ENCODE measurements at regions not wholly inside any gene's neighbourhood (a gene's known extent, or its start where the extent isn't known, plus 50 kb on each side); places are given as distances from the start of the nearest gene placed in this dataset.

DNA sequence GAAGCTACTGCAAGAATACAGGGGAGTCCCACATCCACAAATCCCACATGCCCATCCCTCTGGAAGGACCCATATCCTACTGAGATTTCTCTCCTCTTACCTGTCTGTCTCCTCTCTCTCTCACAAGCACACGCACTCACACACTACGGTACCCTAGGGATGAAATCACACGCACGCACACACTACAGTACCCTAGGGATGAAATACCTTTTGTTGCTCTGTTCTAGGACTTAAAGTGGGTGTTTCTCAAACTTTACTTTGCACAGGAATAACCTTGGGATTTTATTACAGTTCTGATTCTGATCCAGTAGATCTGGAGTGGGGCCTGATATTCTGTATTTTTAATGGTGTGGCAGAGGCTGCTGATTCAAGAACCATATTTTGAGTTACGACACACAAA is 622.2 kb upstream of the ZNF385D start:
- no peak for ATAC-seq
- Histone ChIP-seq H3K4me1 (ENCODE audit: control insufficient read depth in 1 of 2, insufficient read depth in 2 of 2, low read length in 2 of 2) (no peaks in the 10 kb centered on the region), H3K4me3 (replicated peaks in 1 of 2; ENCODE audit: low read depth in 1 of 2, low read length in 2 of 2) (no peak overlapping the region), H3K9ac (ENCODE audit: low read length) (no peak overlapping the region), H3K9me2 (ENCODE audit: insufficient read depth) (no peaks in the 10 kb centered on the region), H3K9me3 (ENCODE audit: control insufficient read depth in 1 of 2, insufficient read depth in 1 of 2, low read depth in 1 of 2, low read length in 2 of 2) (peaks cover 0 to 10% of the 10 kb centered on the region in 2 experiments; a peak in 2 of 4 replicates), H4K20me1 (ENCODE audit: insufficient read depth) (no peaks in the 10 kb centered on the region), H3K27ac (ENCODE audit: low read depth, low read length) (no peak overlapping the region), H3K27me3 (ENCODE audit: insufficient read depth, low read length) (no peaks in the 10 kb centered on the region), H2AFZ (ENCODE audit: low read depth, low read length, poor library complexity, severe bottlenecking) (no peak overlapping the region), H3K36me3 (ENCODE audit: control insufficient read depth in 1 of 2, insufficient read depth in 2 of 2, low read length in 2 of 2) (no peaks in the 10 kb centered on the region), H3K4me2 (ENCODE audit: low read length) (no peak overlapping the region), H3K79me2 (ENCODE audit: insufficient read depth, low read length) (no peaks in the 10 kb centered on the region)
- ChIA-PET RAD21 (ENCODE audit: low non-redundant PET in 1 of 2, low total read pairs in 2 of 2, uncharacterized antibody in 2 of 2, unreplicated experiment in 2 of 2) (no interaction called here), POLR2A (no interaction called here), CTCF (no interaction called here)
- DNase-seq (ENCODE audit: low read depth, low spot score) = no peak
- TF ChIP-seq SRF (IDR thresholded peaks at IDR 0.05; ENCODE audit: low read depth) = no peak
- no peak for TF ChIP-seq FOSL1 (IDR thresholded peaks at IDR 0.05; ENCODE audit: low read depth)
- no TSS peak for BruUV-seq (replicated peaks)
- intact Hi-C loops (cut with micrococcal nuclease) = no loop called here

DNA sequence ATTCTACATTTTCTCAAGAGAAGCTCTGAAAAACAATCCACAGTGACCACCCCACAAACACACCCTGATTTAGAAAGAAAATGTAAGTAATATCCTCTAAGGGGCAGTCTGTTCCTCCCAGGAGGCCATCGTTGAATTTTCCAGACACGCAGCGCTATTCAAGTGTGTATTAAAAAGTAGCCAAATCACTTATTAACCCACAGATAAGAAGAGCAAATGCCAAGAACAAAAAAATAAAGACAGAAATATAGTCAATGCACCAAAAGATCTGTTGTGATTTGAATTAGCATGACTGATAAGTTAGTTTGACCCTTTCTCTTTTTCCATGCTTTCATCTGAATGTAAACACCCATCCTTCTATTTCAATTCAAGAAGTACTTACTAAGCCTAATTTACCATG is 622.8 kb upstream of the ZNF385D start:
- Histone ChIP-seq H3K27ac (ENCODE audit: low read depth, low read length) (no peak overlapping the region), H3K4me3 (replicated peaks in 1 of 2; ENCODE audit: low read depth in 1 of 2, low read length in 2 of 2) (no peak overlapping the region), H3K36me3 (ENCODE audit: control insufficient read depth in 1 of 2, insufficient read depth in 2 of 2, low read length in 2 of 2) (no peaks in the 10 kb centered on the region), H3K4me2 (ENCODE audit: low read length) (no peak overlapping the region), H2AFZ (ENCODE audit: low read depth, low read length, poor library complexity, severe bottlenecking) (no peak overlapping the region), H3K9me3 (ENCODE audit: control insufficient read depth in 1 of 2, insufficient read depth in 1 of 2, low read depth in 1 of 2, low read length in 2 of 2) (peaks cover 4 to 10% of the 10 kb centered on the region in 2 experiments; a peak in 2 of 4 replicates), H3K4me1 (ENCODE audit: control insufficient read depth in 1 of 2, insufficient read depth in 2 of 2, low read length in 2 of 2) (no peaks in the 10 kb centered on the region), H3K79me2 (ENCODE audit: insufficient read depth, low read length) (no peaks in the 10 kb centered on the region), H4K20me1 (ENCODE audit: insufficient read depth) (no peaks in the 10 kb centered on the region), H3K9ac (ENCODE audit: low read length) (no peak overlapping the region), H3K27me3 (ENCODE audit: insufficient read depth, low read length) (no peaks in the 10 kb centered on the region), H3K9me2 (ENCODE audit: insufficient read depth) (no peaks in the 10 kb centered on the region)
- ChIA-PET RAD21 (ENCODE audit: low non-redundant PET in 1 of 2, low total read pairs in 2 of 2, uncharacterized antibody in 2 of 2, unreplicated experiment in 2 of 2) (no interaction called here), POLR2A (no interaction called here), CTCF (no interaction called here)
- TF ChIP-seq ZFX (IDR thresholded peaks at IDR 0.05) (no peak), EZH2 (IDR thresholded peaks at IDR 0.05) (no peak)
- TF ChIP-seq, protein P1, sequence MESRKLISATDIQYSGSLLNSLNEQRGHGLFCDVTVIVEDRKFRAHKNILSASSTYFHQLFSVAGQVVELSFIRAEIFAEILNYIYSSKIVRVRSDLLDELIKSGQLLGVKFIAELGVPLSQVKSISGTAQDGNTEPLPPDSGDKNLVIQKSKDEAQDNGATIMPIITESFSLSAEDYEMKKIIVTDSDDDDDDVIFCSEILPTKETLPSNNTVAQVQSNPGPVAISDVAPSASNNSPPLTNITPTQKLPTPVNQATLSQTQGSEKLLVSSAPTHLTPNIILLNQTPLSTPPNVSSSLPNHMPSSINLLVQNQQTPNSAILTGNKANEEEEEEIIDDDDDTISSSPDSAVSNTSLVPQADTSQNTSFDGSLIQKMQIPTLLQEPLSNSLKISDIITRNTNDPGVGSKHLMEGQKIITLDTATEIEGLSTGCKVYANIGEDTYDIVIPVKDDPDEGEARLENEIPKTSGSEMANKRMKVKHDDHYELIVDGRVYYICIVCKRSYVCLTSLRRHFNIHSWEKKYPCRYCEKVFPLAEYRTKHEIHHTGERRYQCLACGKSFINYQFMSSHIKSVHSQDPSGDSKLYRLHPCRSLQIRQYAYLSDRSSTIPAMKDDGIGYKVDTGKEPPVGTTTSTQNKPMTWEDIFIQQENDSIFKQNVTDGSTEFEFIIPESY (IDR thresholded peaks at IDR 0.05; ENCODE audit: extremely low read depth, insufficient replicate concordance, low read length) = no peak
- intact Hi-C loops (cut with micrococcal nuclease) = no loop called here
- DNase-seq (ENCODE audit: low read depth, low spot score) (no peak), ATAC-seq (no peak)
- no TSS peak for BruUV-seq (replicated peaks)
